Prostate gland (tissue), 2 donors: ENCODE measurements at regions not wholly inside any gene's neighbourhood (a gene's known extent, or its start where the extent isn't known, plus 50 kb on each side); places are given as distances from the start of the nearest gene placed in this dataset.

Experiments
- DNase-seq: peaks from one replicate; pipeline ENCODE4 v3.0.0-alpha.2; 2019; ENCODE audit warnings: low spot score
- H3K27ac ChIP-seq, 2 donors: fragments of 200-600 bp; sonication (generic); 2 replicates each; pipeline ENCODE4 v1.5.1; 2017 to 2019
- H3K27me3 ChIP-seq: fragments of 200-600 bp; sonication (generic); replicated peaks from 2 replicates; pipeline ENCODE4 v1.5.1; 2019; ENCODE audit not compliant: insufficient read depth
- H3K36me3 ChIP-seq, 2 donors: fragments of 200-600 bp; sonication (generic); 1 replicate in 1 of 2; 2 replicates in 1 of 2; pipeline versions ENCODE4 v1.5.1 to v1.8.1; 2017 to 2019
- H3K4me1 ChIP-seq: fragments of 200-600 bp; sonication (generic); replicated peaks from 2 replicates; pipeline ENCODE4 v1.5.1; 2019
- H3K4me3 ChIP-seq, 2 donors: fragments of 200-600 bp; sonication (generic); 2 replicates each; pipeline ENCODE4 v1.5.1; 2017 to 2019
- H3K9me3 ChIP-seq: fragments of 200-600 bp; sonication (generic); 2 replicates; pipeline ENCODE4 v1.5.1; 2017
- CTCF ChIP-seq, 4 experiments: fragments of 200-600 bp in 2 of 4; fragments of 450-650 bp in 2 of 4; sonication (generic) in 2 of 4; IDR thresholded peaks; 1 replicate in 3 of 4; 2 replicates in 1 of 4; pipeline ENCODE4 v1.5.1; 2016 to 2019; ENCODE audit warnings: antibody characterized with exemption in 4 of 4, mild to moderate bottlenecking in 2 of 4, moderate library complexity in 2 of 4
- POLR2A ChIP-seq: fragments of 450-650 bp; IDR thresholded peaks from one replicate; pipeline ENCODE4 v1.6.1; 2016; ENCODE audit warnings: antibody characterized with exemption, mild to moderate bottlenecking
- POLR2AphosphoS5 ChIP-seq: sonication (generic); formaldehyde crosslinking; IDR thresholded peaks from one replicate; pipeline ENCODE4 v1.6.1; 2017; ENCODE audit warnings: antibody characterized with exemption
- WGBS: methylation state at CpG from one replicate; pipeline ENCODE4 v1.1.5; 2018; 5-methylcytosine and 5-hydroxymethylcytosine counted together
- intact Hi-C: fragments of 100-400 bp; cut with DNase I; formaldehyde crosslinking; loops from one replicate; pipeline ENCODE4 v1.14.2; 2022
- small RNA-seq, 2 donors: library from RNA; depleted of rRNA; stranded (forward); fragments of <200 nt; gene quantifications; one replicate each; pipeline ENCODE3, GENCODE V24; 2016

GRCh38 chr21:27021046-27021445 is 54.2 kb upstream of the ADAMTS5 start:
- H3K9me3 ChIP-seq, result no peaks in the 10 kb centered on the region
- no peak for DNase-seq
- H3K27ac ChIP-seq, result no peak overlapping the region
- no peak for TF ChIP-seq POLR2AphosphoS5
- 85% methylated on average over 1 of the region's 1 CpG for WGBS
- no peaks in the 10 kb centered on the region for H3K27me3 ChIP-seq
- H3K36me3 ChIP-seq, result no peaks in the 10 kb centered on the region
- no peak overlapping the region for H3K4me3 ChIP-seq
- intact Hi-C loops, result no loop called here
- no peaks in the 10 kb centered on the region for H3K4me1 ChIP-seq

GRCh38 chr21:27017246-27017645 is 50.4 kb upstream of the ADAMTS5 start:
- no peak for DNase-seq
- intact Hi-C loops, result no loop called here

More at GRCh38 chr21:27017246-27017645, 50.4 kb upstream of the ADAMTS5 start:
- H3K27me3 ChIP-seq, result no peaks in the 10 kb centered on the region
- H3K9me3 ChIP-seq, result no peaks in the 10 kb centered on the region
- 97% methylated on average over 4 of the region's 4 CpGs for WGBS
- no peak overlapping the region for H3K4me3 ChIP-seq
- TF ChIP-seq CTCF (IDR thresholded peaks at IDR 0.05) (no peak), POLR2AphosphoS5 (no peak), POLR2A (no peak)
- H3K27ac ChIP-seq, result no peak overlapping the region
- no peaks in the 10 kb centered on the region for H3K36me3 ChIP-seq
- H3K4me1 ChIP-seq, result no peaks in the 10 kb centered on the region

Small RNAs in the stretch of these regions (small RNA-seq; reads per million reads assigned to genes)
- gene NCSTNP1 (0 reads per million in 2 donors), gene RF00026 (0 reads per million in 2 donors)
